ENCODE measurements at regions not wholly inside any gene's neighbourhood (a gene's known extent, or its start where the extent isn't known, plus 50 kb on each side); places are given as distances from the start of the nearest gene placed in this dataset.

DNA sequence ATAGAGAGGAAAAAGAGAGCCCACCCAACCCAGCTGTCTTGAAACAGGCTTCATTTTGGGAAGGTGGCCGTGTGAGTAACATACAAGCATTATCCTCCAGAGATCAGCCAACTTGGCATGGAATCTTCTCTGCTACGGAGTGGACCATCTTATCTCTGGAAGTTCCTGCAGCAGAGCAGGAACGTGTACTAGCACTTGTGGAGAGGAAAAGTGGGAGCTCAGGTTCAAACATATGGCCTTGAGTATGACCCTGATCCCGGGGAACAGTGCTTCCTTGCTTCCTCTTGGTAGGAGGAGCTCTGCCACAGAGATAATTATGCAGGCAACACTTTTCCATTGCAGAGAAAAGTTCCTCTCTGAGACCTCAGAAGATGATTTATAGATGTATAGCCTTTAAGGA, 490.4 kb upstream of the ACO1 start:
- TF ChIP-seq, protein P1, sequence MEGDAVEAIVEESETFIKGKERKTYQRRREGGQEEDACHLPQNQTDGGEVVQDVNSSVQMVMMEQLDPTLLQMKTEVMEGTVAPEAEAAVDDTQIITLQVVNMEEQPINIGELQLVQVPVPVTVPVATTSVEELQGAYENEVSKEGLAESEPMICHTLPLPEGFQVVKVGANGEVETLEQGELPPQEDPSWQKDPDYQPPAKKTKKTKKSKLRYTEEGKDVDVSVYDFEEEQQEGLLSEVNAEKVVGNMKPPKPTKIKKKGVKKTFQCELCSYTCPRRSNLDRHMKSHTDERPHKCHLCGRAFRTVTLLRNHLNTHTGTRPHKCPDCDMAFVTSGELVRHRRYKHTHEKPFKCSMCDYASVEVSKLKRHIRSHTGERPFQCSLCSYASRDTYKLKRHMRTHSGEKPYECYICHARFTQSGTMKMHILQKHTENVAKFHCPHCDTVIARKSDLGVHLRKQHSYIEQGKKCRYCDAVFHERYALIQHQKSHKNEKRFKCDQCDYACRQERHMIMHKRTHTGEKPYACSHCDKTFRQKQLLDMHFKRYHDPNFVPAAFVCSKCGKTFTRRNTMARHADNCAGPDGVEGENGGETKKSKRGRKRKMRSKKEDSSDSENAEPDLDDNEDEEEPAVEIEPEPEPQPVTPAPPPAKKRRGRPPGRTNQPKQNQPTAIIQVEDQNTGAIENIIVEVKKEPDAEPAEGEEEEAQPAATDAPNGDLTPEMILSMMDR (IDR thresholded peaks at IDR 0.05): no peak
- no peak overlapping the region for H3K4me3 ChIP-seq
- no peak for DNase-seq
- H3K4me1 ChIP-seq: no peaks in the 10 kb centered on the region
- intact Hi-C loops (cut with DNase I): no loop called here
- no peak overlapping the region for H3K27ac ChIP-seq
- no peaks in the 10 kb centered on the region for H3K27me3 ChIP-seq
- no peak for ATAC-seq
- H3K36me3 ChIP-seq: no peaks in the 10 kb centered on the region
- 25 to 35% methylated on average over 4 of the region's 4 CpGs for WGBS, 2 donors
- H3K9me3 ChIP-seq: peaks cover 0 to 10% (median 0%) of the 10 kb centered on the region in 11 donors

DNA sequence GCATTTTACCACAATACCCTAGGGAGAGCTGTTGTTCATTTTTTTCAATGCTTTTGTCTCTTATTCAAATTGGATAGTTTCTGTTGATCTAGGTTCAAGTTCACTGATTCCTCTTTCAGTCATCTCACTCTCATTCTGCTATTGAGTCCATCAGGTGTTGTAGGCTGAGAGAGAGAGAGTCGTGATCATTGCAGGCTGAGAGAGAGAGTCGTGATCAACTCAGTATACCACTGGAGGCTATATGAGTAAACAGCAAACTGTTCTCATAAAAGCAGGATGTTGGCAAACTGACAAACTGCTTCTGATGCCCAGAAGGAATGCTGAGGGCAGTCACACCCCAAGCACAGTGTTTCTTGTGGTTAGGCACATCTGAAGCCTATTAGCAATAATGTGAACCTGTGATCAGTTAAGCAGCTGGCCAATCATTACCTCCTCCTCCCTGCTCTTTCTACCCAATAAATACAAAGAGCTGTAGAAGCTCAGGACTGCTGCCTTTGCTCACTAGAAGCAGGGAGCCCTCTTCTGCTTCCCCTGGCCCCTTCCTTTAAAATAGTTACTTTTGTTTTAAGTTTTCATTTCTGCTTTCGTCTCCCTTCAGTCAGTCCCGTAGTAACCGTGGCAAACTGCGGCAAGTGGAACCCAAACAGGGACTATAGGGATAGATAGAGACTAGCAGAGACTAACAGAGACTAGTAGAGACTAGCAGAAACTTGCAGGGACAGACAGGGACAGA, 476.1 kb upstream of the ACO1 start:
- TF ChIP-seq, protein P1 (IDR thresholded peaks at IDR 0.05): no peak
- Histone ChIP-seq H3K27ac (no peak overlapping the region), H3K4me1 (no peaks in the 10 kb centered on the region), H3K36me3 (no peaks in the 10 kb centered on the region), H3K9me3 (peaks cover 0 to 6% (median 0%) of the 10 kb centered on the region in 11 donors), H3K4me3 (no peak overlapping the region), H3K27me3 (no peaks in the 10 kb centered on the region)
- 82 to 87% methylated on average over 6 of the region's 6 CpGs for WGBS, 2 donors
- ATAC-seq (no peak), DNase-seq (no peak)
- intact Hi-C loops (cut with DNase I): no loop called here

DNA sequence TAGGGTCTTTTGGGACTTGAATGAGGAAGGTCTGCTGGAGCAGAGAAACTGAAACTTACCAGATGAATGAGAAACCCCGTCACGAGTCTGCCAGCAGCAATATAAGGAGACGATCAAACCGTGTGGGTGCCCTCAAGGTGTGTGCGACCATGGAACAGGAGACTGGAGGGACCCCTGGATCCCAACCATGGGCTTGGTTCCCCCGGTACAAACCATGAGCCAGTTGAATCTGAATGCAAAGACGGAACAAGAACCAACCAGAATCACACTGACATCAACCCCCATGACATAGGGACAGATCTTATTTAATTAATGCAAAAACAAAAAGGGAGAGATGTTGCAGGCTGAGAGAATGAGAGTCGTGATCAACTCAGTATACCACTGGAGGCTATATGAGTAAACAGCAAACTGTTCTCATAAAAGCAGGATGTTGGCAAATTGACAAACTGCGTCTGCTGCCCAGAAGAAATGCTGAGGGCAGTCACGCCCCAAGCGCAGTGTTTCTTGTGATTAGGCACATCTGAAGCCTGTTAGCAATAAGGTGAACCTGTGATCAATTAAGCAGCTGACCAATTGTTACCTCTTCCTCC, 475.5 kb upstream of the ACO1 start:
- intact Hi-C loops (cut with DNase I): no loop called here
- ATAC-seq (no peak), DNase-seq (no peak)
- TF ChIP-seq, protein P1 (IDR thresholded peaks at IDR 0.05): no peak
- Histone ChIP-seq H3K27ac (no peak overlapping the region), H3K4me1 (no peaks in the 10 kb centered on the region), H3K4me3 (no peak overlapping the region), H3K27me3 (no peaks in the 10 kb centered on the region), H3K9me3 (peaks cover 0 to 5% (median 0%) of the 10 kb centered on the region in 11 donors), H3K36me3 (no peaks in the 10 kb centered on the region)
- 74 to 78% methylated on average over 11 of the region's 11 CpGs for WGBS, 2 donors

DNA sequence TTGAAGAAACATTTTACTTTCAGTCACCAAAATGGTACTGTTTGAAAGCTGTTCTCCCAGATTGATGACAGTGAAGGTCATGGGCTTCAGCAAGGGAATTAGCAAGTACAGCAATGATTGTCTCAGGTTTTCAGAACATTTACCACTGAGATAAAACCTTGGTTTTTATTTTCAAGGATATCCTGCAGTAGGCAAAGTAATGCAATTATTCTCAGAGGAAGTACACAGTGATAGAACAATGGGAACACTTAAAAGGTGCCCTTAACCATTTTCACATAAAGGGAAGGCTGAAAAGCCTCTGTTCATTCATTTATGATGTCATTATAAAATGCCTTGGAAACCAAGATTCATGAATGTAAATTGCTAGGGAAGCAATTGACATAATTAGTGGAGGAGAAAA, 471.8 kb upstream of the ACO1 start:
- Histone ChIP-seq H3K27me3 (no peaks in the 10 kb centered on the region), H3K4me1 (no peaks in the 10 kb centered on the region), H3K36me3 (no peaks in the 10 kb centered on the region), H3K27ac (no peak overlapping the region), H3K9me3 (peaks cover 0 to 6% (median 0%) of the 10 kb centered on the region in 11 donors), H3K4me3 (no peak overlapping the region)
- TF ChIP-seq, protein P1 (IDR thresholded peaks at IDR 0.05): no peak
- DNase-seq (no peak), ATAC-seq (no peak)
- intact Hi-C loops (cut with DNase I): loop anchor here in 1 of 10 donors (10.0 kb wide), 1 partner anchor 62 kb away; no protein-coding TSS in a partner anchor
